ENCODE measurements at regions not wholly inside any gene's neighbourhood (a gene's known extent, or its start where the extent isn't known, plus 50 kb on each side); places are given as distances from the start of the nearest gene placed in this dataset.

- FAIRE-seq: peak; percentile 85
These were observed 93.6 kb upstream of the UST start for GRCh38 chr6:148653138-148653776.

DNA sequence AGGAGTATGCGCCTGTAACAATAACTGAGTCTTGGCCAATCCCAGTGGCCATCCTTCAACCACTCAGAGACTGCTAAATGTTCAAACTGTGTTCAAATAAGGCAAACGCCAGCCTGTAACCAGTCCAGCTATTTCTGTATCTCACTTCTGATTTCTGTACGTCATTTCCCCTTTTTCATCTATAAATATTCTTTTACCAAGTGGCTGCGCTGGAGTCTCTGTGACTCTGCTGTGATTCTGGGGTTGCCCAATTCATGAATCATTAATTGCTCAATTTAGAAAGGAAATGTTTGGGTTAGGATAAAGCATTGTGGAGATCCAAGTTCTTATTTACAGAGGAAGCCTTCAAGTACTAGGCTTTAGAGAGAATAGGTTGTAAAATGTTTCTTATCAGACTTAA lies 89.8 kb upstream of the UST start:
- no peak for FAIRE-seq

- FAIRE-seq: no peak
These were observed 88.0 kb upstream of the UST start for GRCh38 chr6:148658681-148659430.

- no peak for FAIRE-seq
These were observed 79.4 kb upstream of the UST start for GRCh38 chr6:148667395-148667794.

- FAIRE-seq: no peak
These were observed 75.7 kb upstream of the UST start for GRCh38 chr6:148671085-148671484.

DNA sequence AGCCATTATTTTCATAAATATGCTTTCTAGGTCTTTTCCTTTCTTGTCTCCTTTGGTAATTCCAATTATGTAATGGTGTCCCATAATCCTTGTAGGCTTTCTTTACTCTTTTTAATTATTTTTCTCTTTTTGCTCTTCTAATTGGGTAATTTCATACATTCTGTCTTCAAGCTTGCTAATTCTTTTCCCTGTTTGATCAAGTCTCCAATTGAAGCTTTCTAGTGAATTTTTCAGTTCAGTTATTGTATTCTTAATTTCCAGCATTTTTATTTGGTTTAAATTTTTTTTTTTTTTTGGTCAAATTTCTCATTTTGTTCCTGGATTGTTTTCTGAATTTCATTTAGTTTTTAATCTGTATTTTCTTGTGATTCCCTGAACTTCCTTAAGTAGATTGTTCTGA lies 74.9 kb upstream of the UST start:
- no peak for FAIRE-seq

- FAIRE-seq: no peak
These were observed 72.5 kb upstream of the UST start for GRCh38 chr6:148674306-148674705.

GRCh38 chr6:148677594-148678476 lies 69.0 kb upstream of the UST start:
- FAIRE-seq: no peak

GRCh38 chr6:148678682-148679081 lies 68.1 kb upstream of the UST start:
- no peak for FAIRE-seq

DNA sequence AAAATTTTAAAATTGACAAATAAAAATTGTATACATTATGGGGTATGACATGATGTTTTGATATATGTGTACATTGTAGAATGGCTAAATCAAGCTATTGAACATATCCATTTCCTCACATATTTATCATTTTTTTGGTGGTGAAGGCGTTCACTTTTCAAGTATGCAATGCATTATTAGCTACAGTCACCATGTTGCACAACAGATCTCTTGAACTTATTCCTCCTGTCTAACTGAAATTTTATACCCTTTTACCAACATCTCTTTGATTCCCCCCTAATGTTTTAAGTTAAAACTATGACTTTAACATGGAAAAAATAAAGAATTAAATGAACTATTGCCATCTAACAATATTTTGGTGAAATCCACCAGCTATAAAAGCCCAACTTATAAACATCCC lies 65.2 kb upstream of the UST start:
- FAIRE-seq: no peak

DNA sequence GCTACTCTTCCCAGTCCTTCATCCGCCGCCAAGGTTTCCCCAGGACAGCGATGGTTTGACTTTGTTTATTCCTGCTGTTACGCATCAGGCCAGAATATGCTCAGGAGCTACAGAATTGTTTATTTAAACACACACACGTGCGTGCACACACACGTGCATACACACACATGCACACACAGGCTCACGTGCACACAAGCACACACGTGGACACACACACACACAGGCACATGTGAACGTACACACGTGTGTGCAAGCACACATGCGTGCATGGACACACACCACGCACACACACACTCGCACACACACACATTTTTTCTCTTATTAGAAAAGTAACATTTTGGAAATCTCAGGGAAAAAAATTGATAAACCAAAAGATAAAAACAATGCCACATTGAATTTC lies 64.6 kb upstream of the UST start:
- FAIRE-seq: no peak

DNA sequence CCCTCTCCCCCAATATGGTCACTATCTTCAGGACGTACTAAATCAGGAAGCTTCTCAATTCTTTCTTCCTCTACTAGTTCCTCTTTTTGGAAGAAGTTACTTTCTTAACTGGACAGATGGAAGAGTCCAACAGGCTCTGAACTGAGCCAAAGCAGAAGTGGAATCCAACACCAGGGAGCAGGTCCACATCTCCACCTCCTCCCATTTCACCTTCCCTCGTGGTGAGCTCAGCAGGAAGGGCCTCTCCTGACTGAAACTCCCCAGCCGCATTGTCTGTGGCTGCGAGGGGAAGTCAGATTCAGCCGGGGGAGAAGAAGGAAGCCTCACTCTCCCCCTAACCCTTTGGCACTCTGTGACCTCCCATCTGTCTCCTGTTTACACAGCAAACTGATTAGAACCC lies 63.8 kb upstream of the UST start:
- FAIRE-seq: no peak

GRCh38 chr6:148689168-148689567 lies 57.7 kb upstream of the UST start:
- no peak for FAIRE-seq

GRCh38 chr6:148693882-148694484 lies 52.8 kb upstream of the UST start:
- no peak for FAIRE-seq
